D721Med (cell line): ENCODE measurements at regions not wholly inside any gene's neighbourhood (a gene's known extent, or its start where the extent isn't known, plus 50 kb on each side); places are given as distances from the start of the nearest gene placed in this dataset.

ENCODE experiments used
- DNase-seq: peaks from one replicate; pipeline ENCODE4 v3.0.0; 2011; ENCODE audit warnings: low spot score; ENCODE audit not compliant: insufficient read length
- FAIRE-seq: peaks from 2 replicates; lab custom pipeline; 2011; peaks lifted over from hg19 to GRCh38; lab: Jason Lieb, UNC
- TF ChIP-seq, protein P1 (sequence below): IDR thresholded peaks from 2 replicates; pipeline ENCODE4 v1.5.1; 2012; ENCODE audit warnings: mild to moderate bottlenecking, control low read depth; ENCODE audit not compliant: insufficient read depth; ENCODE audit errors: missing control alignments

DNA sequence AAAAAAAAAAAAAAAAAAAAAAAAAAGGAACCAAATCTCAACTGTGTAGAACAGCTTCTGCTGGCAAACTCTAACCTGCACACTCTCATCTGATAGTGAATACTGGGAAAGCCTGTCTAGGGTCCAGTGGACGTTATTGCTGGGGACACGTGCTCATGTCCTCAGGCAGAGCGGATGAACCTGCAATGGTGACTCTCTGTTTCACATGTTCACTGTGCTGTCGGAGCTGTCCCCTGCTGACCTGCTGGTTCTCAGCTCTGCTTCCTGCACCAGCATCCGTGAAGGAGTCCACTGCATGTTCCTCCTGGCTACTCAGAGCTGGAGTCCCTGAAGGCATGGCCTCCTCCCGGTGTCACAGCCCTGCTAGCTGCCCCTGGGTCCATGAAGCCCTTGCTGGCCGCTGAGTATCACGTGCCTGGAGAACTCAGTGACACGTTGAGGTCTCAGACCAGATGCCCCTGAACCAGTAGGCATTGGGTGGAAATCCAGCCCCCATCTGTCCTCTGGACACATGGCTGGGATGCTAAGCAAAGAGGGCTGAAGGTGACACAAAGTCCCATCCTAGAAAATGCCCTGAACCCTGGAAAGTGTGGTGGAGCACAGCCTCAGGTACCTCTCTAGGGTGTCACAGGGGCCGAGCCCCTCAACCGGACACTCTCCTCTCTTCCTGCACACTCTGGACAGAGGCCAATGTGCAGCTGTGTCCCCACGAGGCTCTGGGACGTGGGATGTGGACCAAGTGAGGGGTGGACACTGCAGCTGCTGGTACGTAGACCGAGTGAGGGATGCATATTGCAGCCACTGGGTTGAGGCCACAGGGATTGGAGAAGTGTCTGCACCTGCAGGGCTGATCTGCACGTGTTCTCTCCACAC, 54.9 kb upstream of the FRMD1 start:
- DNase-seq (no peak), FAIRE-seq (no peak)
- TF ChIP-seq, protein P1, sequence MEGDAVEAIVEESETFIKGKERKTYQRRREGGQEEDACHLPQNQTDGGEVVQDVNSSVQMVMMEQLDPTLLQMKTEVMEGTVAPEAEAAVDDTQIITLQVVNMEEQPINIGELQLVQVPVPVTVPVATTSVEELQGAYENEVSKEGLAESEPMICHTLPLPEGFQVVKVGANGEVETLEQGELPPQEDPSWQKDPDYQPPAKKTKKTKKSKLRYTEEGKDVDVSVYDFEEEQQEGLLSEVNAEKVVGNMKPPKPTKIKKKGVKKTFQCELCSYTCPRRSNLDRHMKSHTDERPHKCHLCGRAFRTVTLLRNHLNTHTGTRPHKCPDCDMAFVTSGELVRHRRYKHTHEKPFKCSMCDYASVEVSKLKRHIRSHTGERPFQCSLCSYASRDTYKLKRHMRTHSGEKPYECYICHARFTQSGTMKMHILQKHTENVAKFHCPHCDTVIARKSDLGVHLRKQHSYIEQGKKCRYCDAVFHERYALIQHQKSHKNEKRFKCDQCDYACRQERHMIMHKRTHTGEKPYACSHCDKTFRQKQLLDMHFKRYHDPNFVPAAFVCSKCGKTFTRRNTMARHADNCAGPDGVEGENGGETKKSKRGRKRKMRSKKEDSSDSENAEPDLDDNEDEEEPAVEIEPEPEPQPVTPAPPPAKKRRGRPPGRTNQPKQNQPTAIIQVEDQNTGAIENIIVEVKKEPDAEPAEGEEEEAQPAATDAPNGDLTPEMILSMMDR, result no peak

DNA sequence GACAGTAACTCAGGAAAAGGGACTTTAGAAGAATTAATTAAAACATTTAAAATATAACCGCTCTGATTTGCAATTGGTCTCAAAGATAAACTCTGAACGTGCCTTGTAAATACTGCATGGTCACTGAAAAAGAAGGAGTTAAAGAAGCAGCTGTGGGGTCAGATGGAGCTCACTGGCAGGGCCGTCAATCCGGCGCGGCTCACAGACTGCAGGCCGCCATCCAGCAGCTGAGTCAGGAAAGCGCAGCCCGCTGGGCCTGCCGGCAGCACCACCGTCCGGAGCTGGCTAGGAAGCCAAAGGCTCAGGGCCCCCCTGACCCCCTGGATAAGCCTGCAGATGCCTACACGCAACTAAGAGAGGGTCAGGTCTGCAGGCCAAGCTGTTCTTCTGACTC, 54.2 kb upstream of the FRMD1 start:
- DNase-seq (no peak), FAIRE-seq (no peak)
- TF ChIP-seq, protein P1, result no peak

DNA sequence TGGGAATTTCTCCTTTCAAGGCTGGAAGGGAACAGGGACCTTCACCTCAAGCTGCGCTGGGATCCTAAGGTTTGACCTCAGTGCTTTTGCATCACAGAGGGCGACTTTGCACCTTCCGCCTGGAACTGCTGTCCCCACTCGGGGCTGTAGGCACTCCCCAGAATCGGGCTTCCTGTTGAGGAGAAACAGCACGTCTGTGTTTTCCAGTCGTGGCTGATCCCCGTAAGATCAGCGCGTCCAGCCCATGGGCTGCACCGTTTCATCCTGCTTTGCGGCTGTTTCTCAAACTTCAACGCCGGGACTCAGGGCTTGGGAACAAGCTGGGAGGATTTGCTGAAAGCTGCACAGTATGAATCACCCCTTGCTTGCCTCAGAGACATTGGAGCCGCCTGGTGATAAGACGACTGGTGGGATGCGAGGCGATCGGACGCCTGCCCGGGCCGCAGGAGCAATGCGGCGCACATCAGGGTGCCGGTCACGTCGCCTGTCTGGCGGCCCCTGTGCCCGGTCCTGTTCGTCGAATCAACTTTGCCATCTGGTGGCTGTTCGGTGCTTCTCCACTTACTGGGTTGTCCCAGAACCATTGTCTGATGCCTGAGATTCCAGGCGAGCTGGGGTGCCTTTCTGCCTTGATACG, 53.6 kb upstream of the FRMD1 start:
- TF ChIP-seq, protein P1, result no peak
- FAIRE-seq (no peak), DNase-seq (no peak)

DNA sequence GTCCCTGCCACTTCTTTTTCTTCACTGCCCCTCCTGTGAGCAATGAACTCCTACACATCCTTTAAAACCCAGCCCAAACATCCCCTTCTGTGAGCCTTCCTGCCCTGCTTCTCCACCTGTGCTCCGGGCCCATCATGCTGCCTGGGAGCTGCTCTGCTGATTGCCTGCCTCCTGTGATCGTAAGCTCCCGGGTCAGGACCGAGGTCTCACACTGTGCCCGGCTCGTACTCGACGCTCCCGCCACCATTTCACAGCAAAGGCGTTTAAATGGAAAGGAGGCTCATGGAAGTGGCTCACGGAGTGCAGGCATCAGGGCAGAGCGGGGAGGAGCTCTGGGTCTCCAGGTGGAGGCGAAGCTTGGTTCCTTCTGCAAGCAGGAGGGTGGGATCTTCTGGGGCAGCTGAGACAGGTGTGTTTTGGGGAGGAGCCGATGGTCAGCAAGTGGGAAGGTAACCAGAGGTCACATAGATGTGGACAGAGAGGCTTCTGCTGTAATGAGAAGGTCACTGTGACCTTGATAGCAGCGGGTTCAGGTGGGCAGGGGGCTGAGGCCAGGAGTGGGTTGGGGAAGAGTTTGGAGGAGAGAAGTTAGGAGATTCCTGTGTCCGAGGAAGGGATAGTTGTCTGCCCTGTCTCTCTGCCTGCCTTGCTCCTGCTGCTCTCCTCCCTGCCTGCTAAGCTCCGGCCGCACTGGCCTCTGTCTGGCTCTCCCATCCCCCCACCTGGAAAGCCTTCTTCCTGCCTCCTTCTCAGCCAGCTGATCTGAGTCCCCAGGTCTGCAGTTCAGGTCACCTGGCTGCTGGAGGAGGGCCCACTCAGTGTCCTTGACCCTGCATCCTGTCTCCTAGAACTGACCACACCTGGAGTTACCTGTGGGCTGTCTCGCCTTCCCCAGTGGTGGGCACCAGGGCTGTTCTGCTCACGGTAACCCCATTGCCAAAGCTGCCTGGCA, 52.7 kb upstream of the FRMD1 start:
- no peak for DNase-seq
- TF ChIP-seq, protein P1, result no peak
- no peak for FAIRE-seq

DNA sequence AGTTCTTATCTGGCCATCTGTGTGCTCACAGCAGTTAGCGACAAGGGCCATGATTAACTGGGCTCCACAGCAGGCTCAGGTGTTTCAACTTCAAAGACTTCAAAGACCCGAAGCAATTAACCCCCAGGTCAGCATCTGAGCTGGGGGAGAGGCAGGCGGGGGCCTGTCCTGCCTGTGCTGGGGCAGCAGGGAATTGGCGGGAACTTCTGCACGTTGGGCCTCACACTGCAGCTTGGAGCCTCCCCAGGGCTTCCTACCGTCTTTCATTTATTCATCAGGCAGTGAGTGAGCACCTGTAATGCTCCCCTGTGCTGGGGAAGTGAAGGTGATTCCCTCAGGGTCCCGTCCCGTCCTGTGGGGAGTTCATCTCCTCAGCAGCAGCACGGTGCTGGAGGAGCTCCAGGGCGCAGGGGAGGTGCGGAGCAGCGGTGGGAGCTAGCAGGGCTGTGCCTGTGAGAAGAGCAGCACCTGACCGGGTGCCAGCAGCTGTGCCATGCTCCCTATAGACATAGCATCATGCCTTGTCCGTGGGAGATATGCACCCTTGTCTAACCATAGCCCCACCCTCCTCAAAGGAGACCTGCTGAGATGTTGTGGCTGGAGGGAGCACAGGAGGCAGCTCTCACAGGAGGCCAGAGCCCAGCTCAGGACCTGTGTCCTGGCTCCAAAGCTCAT, 51.8 kb upstream of the FRMD1 start:
- FAIRE-seq, result no peak
- no peak for DNase-seq

DNA sequence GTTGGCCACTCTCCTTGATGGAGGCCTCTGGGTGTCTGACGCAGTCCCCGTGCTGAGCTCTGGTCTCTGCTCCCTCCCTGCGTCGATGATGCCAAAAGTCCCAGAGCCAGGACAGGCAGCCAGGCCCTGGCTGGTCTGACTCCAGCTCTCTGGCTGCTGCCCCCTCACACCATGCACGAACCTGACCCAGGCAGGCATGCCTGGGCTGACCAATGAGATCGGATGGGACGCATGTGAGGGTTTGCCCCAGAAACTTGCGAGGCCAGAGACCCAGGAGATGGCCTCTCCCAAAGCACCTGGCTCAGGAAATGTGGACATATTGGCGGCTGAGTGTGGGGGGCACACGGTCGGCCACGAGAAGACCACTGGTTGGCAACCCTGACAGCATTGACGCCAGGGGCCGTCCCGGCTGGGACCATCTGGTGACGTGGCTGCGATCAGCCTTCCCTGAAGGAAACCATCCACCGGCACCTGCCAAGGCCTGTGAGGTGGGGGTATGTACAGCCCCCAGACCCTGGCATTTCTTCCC, 51.2 kb upstream of the FRMD1 start:
- DNase-seq (no peak), FAIRE-seq (no peak)
- TF ChIP-seq, protein P1, result no peak

More for the DNA sequence above, 51.8 kb upstream of the FRMD1 start:
- TF ChIP-seq, protein P1, result no peak
